HG03135 (cell line): ENCODE measurements at regions not wholly inside any gene's neighbourhood (a gene's known extent, or its start where the extent isn't known, plus 50 kb on each side); places are given as distances from the start of the nearest gene placed in this dataset.

Experiments used
- ATAC-seq: cut with Tn5 transposase; IDR thresholded peaks from one replicate; pipeline ENCODE4 v1.9.1; 2021; ENCODE audit warnings: mild to moderate bottlenecking, moderate library complexity; ENCODE audit not compliant: unreplicated experiment

DNA sequence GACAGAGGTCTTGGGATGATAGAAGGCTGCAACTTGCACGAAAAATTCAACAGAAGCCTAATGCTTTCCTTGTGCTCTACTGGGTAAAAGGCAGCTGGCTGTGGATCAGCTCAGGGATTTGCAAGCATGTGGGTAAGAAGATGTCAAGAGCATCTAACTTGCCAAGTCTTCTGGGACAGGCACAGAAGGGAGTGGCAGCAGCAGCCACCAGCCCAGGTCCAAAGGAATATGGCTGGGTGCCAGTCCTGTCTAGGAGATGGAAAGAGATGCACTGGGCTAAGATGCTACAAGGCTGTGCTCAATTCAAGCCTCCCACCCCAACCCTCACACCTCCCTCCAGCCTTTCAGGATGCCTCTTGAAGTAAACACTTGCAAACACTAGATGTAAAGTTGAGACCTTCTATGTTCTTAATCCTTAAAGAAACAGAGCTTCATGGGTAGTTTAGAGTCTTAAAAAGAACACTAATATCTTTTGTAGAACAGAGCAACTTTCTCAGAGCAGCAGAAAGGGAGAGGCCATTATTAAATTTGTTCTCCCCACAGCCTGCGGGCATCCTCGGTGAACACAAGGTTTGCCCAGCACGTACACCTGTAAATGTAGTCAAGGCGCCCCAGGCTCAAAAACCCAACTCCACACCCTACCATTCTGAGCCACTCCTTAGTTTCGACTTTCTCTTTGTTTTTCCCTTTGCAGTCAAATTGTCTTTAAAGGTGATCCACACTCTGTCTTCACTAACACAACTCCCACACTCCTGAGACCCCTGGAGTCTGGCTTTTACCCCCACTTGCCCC is 64.6 kb upstream of the BCAR3 start:
- no peak for ATAC-seq

DNA sequence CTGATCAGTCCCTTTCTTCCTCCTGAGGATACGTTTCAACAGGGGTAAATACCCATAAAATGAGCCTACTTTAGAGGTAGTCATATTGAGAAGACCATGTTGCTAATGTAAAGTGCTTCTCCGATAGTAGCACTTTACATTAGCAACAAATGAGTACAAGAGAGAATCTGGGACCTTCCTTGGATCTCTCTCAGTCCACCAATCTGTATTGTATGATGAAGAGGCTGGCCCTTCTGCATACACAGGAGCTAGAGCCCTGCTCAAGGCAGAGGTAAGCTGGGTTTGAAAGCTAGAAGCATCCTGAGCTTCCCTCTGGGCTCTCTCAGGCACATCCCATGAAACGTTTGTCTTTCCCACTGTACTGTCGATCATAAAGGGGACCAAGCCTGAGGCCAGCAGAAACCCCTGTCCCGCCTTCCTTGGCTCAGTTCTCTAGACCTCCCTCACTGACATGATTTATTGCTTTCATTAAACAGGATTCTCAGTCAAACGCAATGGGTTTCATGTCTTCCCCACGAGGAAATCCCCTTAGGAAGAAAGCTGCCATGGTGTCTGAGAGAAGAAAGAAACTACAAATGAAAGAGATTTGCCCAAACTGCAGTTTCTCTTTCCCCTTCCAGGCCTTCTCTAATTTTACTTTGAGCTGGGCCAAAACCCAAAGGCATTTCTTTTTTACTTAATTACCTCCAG is 62.8 kb upstream of the BCAR3 start:
- ATAC-seq: no peak

DNA sequence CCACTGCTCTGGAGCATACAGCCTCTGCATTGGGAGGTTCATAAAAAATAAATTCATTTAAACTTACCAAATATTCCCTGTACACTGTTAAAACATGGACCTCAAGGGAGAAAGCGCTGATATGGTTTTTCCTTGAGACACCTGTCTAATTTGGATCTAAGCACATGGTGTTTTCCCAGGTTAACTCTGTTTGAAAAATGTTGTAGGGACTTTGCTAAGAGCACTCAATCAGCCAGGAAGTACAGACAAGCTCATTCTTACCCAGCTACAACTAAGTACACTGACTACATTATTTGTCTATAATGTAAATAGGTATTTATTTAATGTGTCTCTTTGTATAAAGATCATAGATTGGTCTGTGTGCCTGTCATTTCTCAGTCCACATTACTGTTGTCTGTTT is 61.8 kb upstream of the BCAR3 start:
- ATAC-seq: no peak

DNA sequence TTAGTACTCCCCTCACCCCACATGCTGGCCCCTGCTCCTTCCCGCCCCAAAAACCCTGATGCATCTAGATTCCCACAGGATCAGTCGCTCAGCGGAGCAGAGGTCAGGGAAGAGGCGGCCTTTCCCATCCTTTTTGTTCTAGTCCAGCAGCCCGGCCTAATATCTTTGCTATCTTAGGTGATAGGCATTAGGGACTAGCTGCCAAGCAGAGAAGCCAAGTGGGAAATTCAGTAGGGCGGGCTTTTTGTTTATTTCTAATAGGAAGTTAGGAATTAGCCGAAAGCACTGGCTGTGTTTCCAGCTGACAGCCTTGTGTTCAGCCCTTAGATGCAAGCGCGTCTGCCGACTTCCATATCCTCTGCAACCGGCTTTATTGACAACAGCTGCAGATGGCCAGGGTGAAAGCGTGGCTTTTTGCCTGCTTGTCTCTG is 59.0 kb upstream of the BCAR3 start:
- no peak for ATAC-seq

DNA sequence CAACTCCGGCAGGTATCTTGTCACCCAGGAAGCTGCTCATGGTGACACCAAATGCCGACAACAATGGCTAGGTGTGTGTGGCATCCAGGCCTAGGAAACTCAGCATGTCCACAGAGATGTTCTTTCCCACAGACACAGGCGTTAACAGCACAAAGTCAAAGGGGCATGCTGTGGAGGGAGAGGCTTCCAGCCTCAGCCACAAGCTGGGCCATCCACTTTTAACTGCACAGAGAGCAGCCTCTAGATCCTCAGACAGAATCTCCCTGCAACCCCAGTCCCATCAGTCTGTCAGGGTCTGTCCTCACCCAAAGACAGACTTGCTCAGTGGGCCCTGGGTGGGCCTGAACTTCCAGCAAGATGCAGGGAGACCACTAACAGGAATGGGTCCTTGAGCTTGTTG is 58.5 kb upstream of the BCAR3 start:
- ATAC-seq: no peak

DNA sequence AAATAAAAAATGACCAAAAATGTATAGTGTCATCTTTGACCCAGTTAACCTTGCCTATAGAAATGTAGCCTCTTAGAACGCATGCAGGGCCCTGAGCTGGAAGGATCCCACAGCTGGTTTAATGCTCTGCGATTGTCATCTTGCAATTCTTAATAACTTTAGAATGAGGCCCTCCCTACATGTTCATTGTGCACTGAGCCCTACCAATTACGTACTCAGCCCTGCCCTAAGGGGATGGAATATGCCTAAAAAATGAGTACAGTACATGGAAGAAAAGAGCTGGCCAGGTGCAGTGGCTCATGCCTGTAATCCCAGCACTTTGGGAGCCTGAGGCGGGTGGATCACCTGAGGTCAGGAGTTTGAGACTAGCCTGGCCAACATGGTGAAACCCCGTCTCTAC is 57.8 kb upstream of the BCAR3 start:
- ATAC-seq: no peak

DNA sequence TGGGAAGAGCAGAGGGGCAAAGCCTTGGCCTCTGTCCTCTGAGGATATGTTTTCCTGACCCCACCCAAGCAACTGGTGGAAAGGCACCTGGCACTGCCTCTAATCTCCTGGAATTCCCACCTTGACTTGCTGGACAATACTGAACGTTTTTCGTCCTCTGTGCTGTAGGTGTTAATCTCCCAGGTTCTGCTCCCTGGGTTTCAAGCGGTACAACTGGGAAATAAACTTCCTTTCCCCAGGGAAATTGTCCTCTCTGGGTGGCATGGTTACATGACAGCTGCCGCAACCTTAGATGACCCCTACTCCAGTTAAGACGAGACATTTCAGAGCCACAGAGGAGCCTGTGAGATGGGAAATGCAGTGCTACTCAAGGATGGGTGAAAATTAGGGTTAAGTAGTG is 57.3 kb upstream of the BCAR3 start:
- no peak for ATAC-seq

DNA sequence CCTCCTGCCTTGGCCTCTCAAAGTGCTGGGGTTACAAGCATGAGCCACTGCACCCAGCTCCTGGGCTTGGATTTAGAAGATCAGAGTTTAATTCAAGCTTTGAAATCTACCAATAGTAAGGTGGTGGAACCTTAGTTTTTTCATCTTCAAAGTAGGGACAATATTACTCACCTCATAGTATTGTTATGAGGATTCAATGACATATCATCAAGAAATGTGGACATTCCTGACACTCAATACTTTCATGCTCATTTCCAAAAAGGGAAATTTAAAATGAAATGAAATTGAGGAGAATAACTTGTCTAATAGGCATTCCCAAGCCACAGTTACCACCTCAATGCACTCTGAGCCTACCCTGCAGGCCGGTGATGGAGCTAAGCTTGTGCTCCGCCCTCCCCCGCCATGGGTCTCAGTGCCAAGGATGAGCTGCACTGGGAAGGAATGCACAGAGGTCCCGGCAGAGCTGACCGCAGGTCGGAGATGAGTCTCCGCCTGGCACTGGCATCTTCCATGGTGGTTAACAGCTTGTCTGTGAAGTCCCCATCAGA is 56.5 kb upstream of the BCAR3 start:
- ATAC-seq: no peak

DNA sequence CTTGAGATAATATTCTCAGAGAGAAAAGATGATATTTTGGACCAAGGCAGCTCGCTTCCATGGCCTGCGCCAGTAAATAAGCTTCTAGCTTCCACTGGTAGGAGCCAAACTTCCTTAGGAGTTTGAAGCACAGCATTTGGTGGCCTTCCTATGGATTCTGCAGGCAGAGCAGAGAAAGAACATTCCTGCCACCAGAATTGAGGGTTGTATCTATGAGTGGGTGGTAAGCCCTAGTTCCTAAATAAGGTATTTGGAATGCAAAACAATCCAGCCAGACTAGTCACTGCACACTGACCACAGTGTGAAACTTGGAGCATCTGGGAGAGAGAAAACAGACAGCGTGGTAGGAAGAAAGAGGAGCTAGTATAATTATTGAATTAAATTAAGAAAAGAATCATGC is 54.1 kb upstream of the BCAR3 start:
- ATAC-seq: no peak

DNA sequence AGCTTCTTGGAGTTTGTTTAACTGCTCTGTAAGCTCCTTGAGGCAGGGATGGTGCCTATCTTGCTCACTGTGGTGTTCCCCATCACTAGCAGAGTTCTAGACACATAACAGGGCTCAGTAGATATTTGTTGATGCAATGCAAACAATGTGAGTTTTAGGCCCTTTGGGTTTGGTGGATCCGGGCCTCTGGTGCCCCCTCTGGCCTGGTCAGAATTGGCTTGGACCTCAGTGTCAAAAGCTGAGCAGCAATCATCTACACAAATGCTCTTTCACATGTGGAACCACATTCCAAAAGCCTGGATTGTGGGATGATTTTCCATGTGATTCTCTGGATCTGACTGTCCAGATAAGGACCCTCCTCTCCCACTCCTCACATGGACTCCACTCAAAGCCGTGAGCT is 53.4 kb upstream of the BCAR3 start:
- ATAC-seq: no peak

DNA sequence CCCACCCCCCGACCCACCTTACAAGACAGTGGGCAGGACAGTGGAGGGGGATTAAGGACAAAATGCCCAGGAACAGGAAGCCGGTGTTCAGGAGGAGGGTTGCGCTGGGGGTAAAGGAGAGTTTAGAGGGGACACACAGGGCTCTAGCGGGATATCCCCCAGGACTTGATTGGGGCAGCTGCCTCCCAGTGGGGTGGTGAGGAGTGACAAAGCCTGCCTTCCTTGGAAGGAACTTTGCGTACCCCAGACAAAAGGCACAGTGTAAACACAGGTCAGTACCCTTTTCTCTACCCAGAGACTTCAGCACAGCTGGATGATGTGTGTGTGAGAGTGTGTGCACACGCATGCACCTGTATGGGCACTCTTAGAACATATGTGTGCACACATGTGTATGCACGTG is 51.7 kb upstream of the BCAR3 start:
- ATAC-seq: no peak

DNA sequence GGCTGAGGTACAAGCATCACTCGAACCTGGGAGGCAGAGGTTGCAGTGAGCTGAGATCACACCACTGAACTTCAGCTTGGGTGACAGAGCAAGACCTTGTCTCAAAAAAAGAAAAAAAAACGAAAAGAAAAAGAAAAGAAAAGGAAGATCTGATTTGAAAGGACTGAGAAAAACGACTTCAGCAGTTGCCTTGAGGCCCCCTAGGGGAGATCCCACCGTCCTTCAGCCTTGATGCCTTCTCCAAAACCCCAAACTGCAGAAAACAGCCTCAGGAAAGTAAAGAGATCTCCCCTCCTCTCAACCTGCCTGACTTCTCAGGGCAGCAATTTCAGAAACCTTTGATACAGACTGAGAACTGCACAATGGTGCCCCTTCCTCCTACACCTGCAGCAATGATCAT is 50.9 kb upstream of the BCAR3 start:
- no peak for ATAC-seq
